Activated T-helper 9 cell treated with anti-CD3 and anti-CD28 coated beads, Interleukin-2, amount 50 U/mL, for 16 hours (primary cell): ENCODE measurements at regions not wholly inside any gene's neighbourhood (a gene's known extent, or its start where the extent isn't known, plus 50 kb on each side); places are given as distances from the start of the nearest gene placed in this dataset.
"Not testable (repeated sequence)": the region's sequence is repeated elsewhere in the genome, so short reads cannot be mapped to it uniquely, and the experiment has no call there.

ENCODE experiments used
- DNase-seq: peaks from one replicate; pipeline ENCODE4 v3.0.0-alpha.2; 2020; ENCODE audit warnings: low read depth

GRCh38 chr10:31124852-31125251, 93.2 kb upstream of the ZNF438 start:
- no peak for DNase-seq

- no peak for DNase-seq
These were observed 94.1 kb upstream of the ZNF438 start for GRCh38 chr10:31125789-31126188.

- DNase-seq: no peak
These were observed 94.9 kb upstream of the ZNF438 start for GRCh38 chr10:31126593-31126992.

GRCh38 chr10:31128536-31128935, 96.9 kb upstream of the ZNF438 start:
- no peak for DNase-seq

- no peak for DNase-seq
These were observed 97.6 kb upstream of the ZNF438 start for GRCh38 chr10:31129271-31129670.

- no peak for DNase-seq
These were observed 98.3 kb upstream of the ZNF438 start for GRCh38 chr10:31129880-31130405.

- DNase-seq: no peak
These were observed 98.7 kb upstream of the ZNF438 start for GRCh38 chr10:31130406-31130805.

GRCh38 chr10:31131251-31131650, 99.6 kb upstream of the ZNF438 start:
- no peak for DNase-seq

GRCh38 chr10:31132681-31133244, 101.1 kb upstream of the ZNF438 start:
- DNase-seq: no peak

- DNase-seq: no peak
These were observed 101.7 kb upstream of the ZNF438 start for GRCh38 chr10:31133251-31133791.

GRCh38 chr10:31133792-31134310, 102.2 kb upstream of the ZNF438 start:
- DNase-seq: peak; percentile 53

GRCh38 chr10:31134311-31134952, 102.8 kb upstream of the ZNF438 start:
- DNase-seq: no peak

GRCh38 chr10:31135171-31135570, 103.5 kb upstream of the ZNF438 start:
- no peak for DNase-seq

- not testable (repeated sequence) for DNase-seq
These were observed 104.1 kb upstream of the ZNF438 start for GRCh38 chr10:31135791-31136190.

- no peak for DNase-seq
These were observed 104.7 kb upstream of the ZNF438 start for GRCh38 chr10:31136386-31136785.

GRCh38 chr10:31136930-31137885, 105.5 kb upstream of the ZNF438 start:
- DNase-seq: no peak

GRCh38 chr10:31138026-31138553, 106.4 kb upstream of the ZNF438 start:
- DNase-seq: no peak

GRCh38 chr10:31139497-31139896, 107.8 kb upstream of the ZNF438 start:
- DNase-seq: no peak

- no peak for DNase-seq
These were observed 109.1 kb upstream of the ZNF438 start for GRCh38 chr10:31140716-31141115.

- DNase-seq: no peak
These were observed 110.4 kb upstream of the ZNF438 start for GRCh38 chr10:31142026-31142425.

GRCh38 chr10:31143331-31143935, 111.8 kb upstream of the ZNF438 start:
- DNase-seq: no peak

GRCh38 chr10:31145986-31146385, 114.3 kb upstream of the ZNF438 start:
- DNase-seq: no peak
